HepG2 (cell line): ENCODE measurements at regions not wholly inside any gene's neighbourhood (a gene's known extent, or its start where the extent isn't known, plus 50 kb on each side); places are given as distances from the start of the nearest gene placed in this dataset.

Experiments used
- ATAC-seq: fragments of 200-7000 bp; cut with Tn5 transposase; 3 replicates; pipeline ENCODE4 v1.9.1; 2020; ENCODE audit warnings: mild to moderate bottlenecking, moderate library complexity
- BruUV-seq: library from RNA; stranded (reverse); fragments of 400-500 nt; replicated peaks from 2 replicates; lab custom pipeline; 2021; lab: Mats Ljungman, UMichigan
- CTCF ChIA-PET: fragments of 300-600 bp; formaldehyde crosslinking; extraction: SDS; loops from one replicate; lab custom pipeline; 2021; ENCODE audit warnings: low total read pairs, inconsistent platforms, low intra/inter-chr PET ratio; lab: Yijun Ruan, JAX
- POLR2A ChIA-PET: fragments of 350-600 bp; sonication (Branson Sonifier 250); formaldehyde crosslinking; loops from one replicate; lab custom pipeline; 2020; ENCODE audit warnings: antibody characterized with exemption, inconsistent platforms; lab: Yijun Ruan, JAX
- DNase-seq: peaks from one replicate; pipeline ENCODE4 v3.0.0-alpha.2; 2015; ENCODE audit warnings: low spot score
- FAIRE-seq: peaks from 3 replicates; lab custom pipeline; 2011; peaks lifted over from hg19 to GRCh38; lab: Jason Lieb, UNC
- H2AFZ ChIP-seq: one replicate; pipeline ENCODE4 v1.6.1; 2011; ENCODE audit warnings: low read length, inconsistent platforms
- H3K27ac ChIP-seq: fragments of 300-600 bp; 3 replicates; pipeline ENCODE4 v1.8.0; 2011; ENCODE audit warnings: mixed run types, mild to moderate bottlenecking, mixed read lengths, low read length, inconsistent platforms; ENCODE audit not compliant: insufficient read depth; ENCODE audit errors: extremely low read length
- H3K27me3 ChIP-seq, 2 experiments: fragments of 200-600 bp in 1 of 2; 2 replicates in 1 of 2; 3 replicates in 1 of 2; pipeline versions ENCODE4 v1.6.0 to v1.8.0; 2011; ENCODE audit warnings: low read length in 2 of 2, mild to moderate bottlenecking in 2 of 2, moderate library complexity in 2 of 2, inconsistent platforms in 1 of 2; ENCODE audit not compliant: insufficient read depth in 2 of 2, control insufficient read depth in 1 of 2
- H3K36me3 ChIP-seq, 2 experiments: fragments of 200-600 bp in 1 of 2; replicated peaks in 1 of 2; 2 replicates in 1 of 2; 3 replicates in 1 of 2; pipeline versions ENCODE4 v1.5.1 to v1.8.0; 2011; ENCODE audit warnings: low read length in 2 of 2, inconsistent platforms in 1 of 2; ENCODE audit not compliant: insufficient read depth in 2 of 2, control insufficient read depth in 1 of 2
- H3K4me1 ChIP-seq: 2 replicates; pipeline ENCODE4 v1.5.1; 2012; ENCODE audit warnings: low read length, inconsistent platforms; ENCODE audit not compliant: insufficient read depth
- H3K4me2 ChIP-seq: 2 replicates; pipeline ENCODE4 v1.6.0; 2011; ENCODE audit warnings: low read depth, low read length, inconsistent platforms
- H3K4me3 ChIP-seq, 3 experiments: fragments of 200-600 bp in 1 of 3; sonication (generic), shearing (Covaris generic) in 1 of 3; replicated peaks in 1 of 3; 2 replicates each; pipeline ENCODE4 v1.5.1; 2011 to 2016; ENCODE audit warnings: low read length in 3 of 3, inconsistent platforms in 2 of 3, low read depth in 2 of 3, mild to moderate bottlenecking in 2 of 3, control low read depth in 1 of 3, mixed read lengths in 1 of 3; ENCODE audit not compliant: insufficient read depth in 1 of 3
- H3K79me2 ChIP-seq: one replicate; pipeline ENCODE4 v1.6.1; 2011; ENCODE audit warnings: low read length, inconsistent platforms; ENCODE audit not compliant: insufficient read depth
- H3K9ac ChIP-seq: 2 replicates; pipeline ENCODE4 v1.6.0; 2011; ENCODE audit warnings: mild to moderate bottlenecking, low read depth, low read length, inconsistent platforms; ENCODE audit not compliant: insufficient read depth
- H3K9me3 ChIP-seq: 2 replicates; pipeline ENCODE4 v1.5.1; 2012; ENCODE audit warnings: mild to moderate bottlenecking, low read length
- H4K20me1 ChIP-seq: 2 replicates; pipeline ENCODE4 v1.6.0; 2011; ENCODE audit warnings: inconsistent platforms, mild to moderate bottlenecking, low read length, moderate library complexity; ENCODE audit not compliant: insufficient read depth
- ELF4 ChIP-seq: sonication (generic); formaldehyde crosslinking; IDR thresholded peaks from 2 replicates; pipeline ENCODE4 v1.5.0; 2020; ENCODE audit warnings: missing genetic modification reagents, mild to moderate bottlenecking, moderate library complexity, borderline replicate concordance
- HNRNPH1 ChIP-seq: fragments of 200-400 bp; formaldehyde crosslinking; optimal IDR thresholded peaks from 2 replicates; pipeline ENCODE3; 2017; ENCODE audit warnings: mild to moderate bottlenecking, low read depth, low read length
- HNRNPL ChIP-seq: fragments of 200-400 bp; formaldehyde crosslinking; IDR thresholded peaks from 2 replicates; pipeline ENCODE4 v1.6.1; 2017; ENCODE audit warnings: mild to moderate bottlenecking, low read depth, low read length
- MXD1 ChIP-seq: sonication (generic); formaldehyde crosslinking; IDR thresholded peaks from 2 replicates; pipeline ENCODE4 v1.4.0; 2020; ENCODE audit warnings: mild to moderate bottlenecking, missing genetic modification reagents
- PAXIP1 ChIP-seq: sonication (generic); formaldehyde crosslinking; conservative IDR thresholded peaks from 2 replicates; pipeline ENCODE4 v1.4.0; 2020; ENCODE audit warnings: mild to moderate bottlenecking, missing genetic modification reagents, moderate library complexity
- SAP130 ChIP-seq: IDR thresholded peaks from 2 replicates; pipeline ENCODE4 v1.6.1; 2016; ENCODE audit warnings: low read depth
- ZFP91 ChIP-seq: sonication (generic); formaldehyde crosslinking; IDR thresholded peaks from 2 replicates; pipeline ENCODE4 v1.9.0; 2022; ENCODE audit warnings: missing genetic modification reagents, mild to moderate bottlenecking, borderline replicate concordance
- ZNF251 ChIP-seq: sonication (generic); formaldehyde crosslinking; IDR thresholded peaks from 2 replicates; pipeline ENCODE4 v1.9.0; 2021; ENCODE audit warnings: mild to moderate bottlenecking, missing genetic modification reagents
- ZNF558 ChIP-seq: sonication (generic); formaldehyde crosslinking; IDR thresholded peaks from 2 replicates; pipeline ENCODE4 v1.9.0; 2022; ENCODE audit warnings: mild to moderate bottlenecking, missing genetic modification reagents, borderline replicate concordance
- ZNF639 ChIP-seq: conservative IDR thresholded peaks from 2 replicates; pipeline ENCODE4 v1.6.1; 2018; ENCODE audit warnings: missing genetic modification reagents
- ZNF687 ChIP-seq: sonication (generic); formaldehyde crosslinking; IDR thresholded peaks from 2 replicates; pipeline ENCODE4 v1.5.1; 2020; ENCODE audit warnings: mild to moderate bottlenecking, missing genetic modification reagents, moderate library complexity
- in situ Hi-C: cut with HindIII; loops from 2 replicates; pipeline ENCODE4 v1.10.0; 2017; ENCODE audit warnings: low pct_unique_long_range_greater_than_20kb; ENCODE audit not compliant: extremely low pct_ligation_motif_present
- intact Hi-C: fragments of 100-400 bp; cut with micrococcal nuclease; formaldehyde crosslinking; loops from one replicate; pipeline ENCODE4 v1.10.0; 2022; ENCODE audit not compliant: unreplicated experiment

GRCh38 chr4:130183766-130184165, 1087.8 kb downstream of the C4orf33 start (continued):
- TF ChIP-seq ELF4 (CRISPR knock-in tag) (no peak), HNRNPL (no peak), ZNF639 (CRISPR knock-in tag) (no peak), MXD1 (CRISPR knock-in tag) (no peak), ZNF251 (no peak)
- TF ChIP-seq, all 625 proteins: peak for 0

- Histone ChIP-seq H3K4me1 (no peaks in the 10 kb centered on the region), H3K27ac (no peak overlapping the region), H4K20me1 (no peaks in the 10 kb centered on the region), H2AFZ (no peak overlapping the region), H3K36me3 (no peaks in the 10 kb centered on the region), H3K27me3 (no peaks in the 10 kb centered on the region), H3K4me3 (no peak overlapping the region), H3K9ac (no peak overlapping the region), H3K79me2 (no peaks in the 10 kb centered on the region), H3K9me3 (no peaks in the 10 kb centered on the region), H3K4me2 (no peak overlapping the region)
- intact Hi-C loops = no loop called here
- DNase-seq (no peak), ATAC-seq (no peak), FAIRE-seq (no peak)
- ChIA-PET CTCF (no interaction called here), POLR2A (no interaction called here)
- no TSS peak for BruUV-seq
- in situ Hi-C loops = no loop called here
- TF ChIP-seq PAXIP1 (CRISPR knock-in tag) (no peak), ZFP91 (CRISPR knock-in tag) (no peak), HNRNPH1 (no peak), SAP130 (CRISPR knock-in tag) (no peak), ZNF687 (CRISPR knock-in tag) (no peak), ZNF558 (CRISPR knock-in tag) (no peak)
Measured at GRCh38 chr4:130185123-130185522, 1089.2 kb downstream of the C4orf33 start.
